A549 (cell line): ENCODE measurements at regions not wholly inside any gene's neighbourhood (a gene's known extent, or its start where the extent isn't known, plus 50 kb on each side); places are given as distances from the start of the nearest gene placed in this dataset.

Source experiments
- ATAC-seq, 2 experiments: fragments of 200-7000 bp in 1 of 2; fragments of >200 bp in 1 of 2; cut with Nextera tagmentation in 1 of 2; cut with Tn5 transposase in 1 of 2; 3 replicates each; pipeline versions ENCODE4 v1.8.0 to v1.9.1; 2018 to 2020; ENCODE audit warnings: mild to moderate bottlenecking in 1 of 2, moderate library complexity in 1 of 2
- CTCF ChIA-PET: fragments of 300-600 bp; sonication (Branson Sonifier 250); formaldehyde crosslinking; extraction: SDS; loops from one replicate; lab custom pipeline; 2021; ENCODE audit warnings: antibody characterized with exemption, inconsistent platforms; lab: Yijun Ruan, JAX
- POLR2A ChIA-PET: fragments of 350-600 bp; formaldehyde crosslinking; extraction: SDS; loops from one replicate; lab custom pipeline; 2021; ENCODE audit warnings: antibody characterized with exemption, inconsistent platforms; lab: Yijun Ruan, JAX
- DNase-seq, 2 experiments: peaks; one replicate each; pipeline versions ENCODE4 v3.0.0 to v3.0.0-alpha.2; 2011 to 2016; ENCODE audit warnings: low read depth in 1 of 2, low spot score in 1 of 2
- FAIRE-seq: peaks from 2 replicates; lab custom pipeline; 2011; peaks lifted over from hg19 to GRCh38; lab: Jason Lieb, UNC
- H3K27ac ChIP-seq, 2 experiments: fragments of >200 bp; sonication (Bioruptor Twin); formaldehyde crosslinking; 3 replicates each; pipeline ENCODE4 v1.5.1; 2016 to 2017
- H3K4me1 ChIP-seq: fragments of >200 bp; sonication (Bioruptor Twin); formaldehyde crosslinking; 3 replicates; pipeline ENCODE4 v1.6.1; 2016
- H3K4me2 ChIP-seq: fragments of >200 bp; sonication (Bioruptor Twin); formaldehyde crosslinking; 3 replicates; pipeline ENCODE4 v1.6.1; 2016
- H3K4me3 ChIP-seq: fragments of >200 bp; sonication (Bioruptor Twin); formaldehyde crosslinking; 3 replicates; pipeline ENCODE4 v1.5.1; 2016
- H3K9me3 ChIP-seq: fragments of >200 bp; sonication (Bioruptor Twin); formaldehyde crosslinking; 3 replicates; pipeline ENCODE4 v1.6.1; 2016
- BHLHE40 ChIP-seq: IDR thresholded peaks from 2 replicates; pipeline ENCODE4 v1.6.1; 2012; ENCODE audit warnings: low read depth, low read length, inconsistent platforms
- CEBPB ChIP-seq, 2 experiments: fragments of >200 bp in 1 of 2; sonication (Bioruptor Twin) in 1 of 2; formaldehyde crosslinking in 1 of 2; IDR thresholded peaks; 2 replicates each; pipeline ENCODE4 v1.6.1; 2012 to 2016
- CHD2 ChIP-seq: fragments of 150-350 bp; IDR thresholded peaks from 2 replicates; pipeline ENCODE4 v1.6.1; 2014; ENCODE audit warnings: low read length; ENCODE audit not compliant: partially characterized antibody
- EP300 ChIP-seq, 2 experiments: fragments of >200 bp; sonication (Bioruptor Twin); formaldehyde crosslinking; IDR thresholded peaks; 2 replicates in 1 of 2; 3 replicates in 1 of 2; pipeline ENCODE4 v1.6.1; 2016 to 2017
- FOSB ChIP-seq: fragments of 250-450 bp; sonication (Bioruptor Pico); IDR thresholded peaks from 2 replicates; pipeline ENCODE4 v1.5.0; 2020; ENCODE audit warnings: mild to moderate bottlenecking, moderate library complexity
- FOXS1 ChIP-seq: fragments of 250-450 bp; sonication (Bioruptor Pico); IDR thresholded peaks from 2 replicates; pipeline ENCODE4 v1.5.0; 2020; ENCODE audit warnings: mild to moderate bottlenecking, moderate library complexity
- GATA3 ChIP-seq: IDR thresholded peaks from 2 replicates; pipeline ENCODE4 v1.6.1; 2012; ENCODE audit warnings: borderline replicate concordance
- HOXA7 ChIP-seq: fragments of 250-450 bp; sonication (Bioruptor Pico); IDR thresholded peaks from 2 replicates; pipeline ENCODE4 v1.5.0; 2020; ENCODE audit warnings: mild to moderate bottlenecking, moderate library complexity
- HOXB13 ChIP-seq: fragments of 250-450 bp; sonication (Bioruptor Pico); IDR thresholded peaks from 2 replicates; pipeline ENCODE4 v1.5.0; 2020; ENCODE audit warnings: low read depth, mild to moderate bottlenecking, moderate library complexity
- HOXB5 ChIP-seq: fragments of 250-450 bp; sonication (Bioruptor Pico); IDR thresholded peaks from 2 replicates; pipeline ENCODE4 v1.5.0; 2020; ENCODE audit warnings: mild to moderate bottlenecking, moderate library complexity
- JUN ChIP-seq, 2 experiments: fragments of >200 bp; sonication (Bioruptor Twin); formaldehyde crosslinking; IDR thresholded peaks; 2 replicates in 1 of 2; 3 replicates in 1 of 2; pipeline ENCODE4 v1.6.1; 2016 to 2017
- KDM1A ChIP-seq: fragments of 200-600 bp; sonication (generic); IDR thresholded peaks from 2 replicates; pipeline ENCODE4 v1.6.1; 2016; ENCODE audit warnings: low read depth, mild to moderate bottlenecking
- KDM5A ChIP-seq: fragments of 200-600 bp; sonication (generic); IDR thresholded peaks from 2 replicates; pipeline ENCODE4 v1.6.1; 2016; ENCODE audit warnings: antibody characterized with exemption, mild to moderate bottlenecking
- MYC ChIP-seq: IDR thresholded peaks from 2 replicates; pipeline ENCODE4 v1.6.1; 2012; ENCODE audit warnings: mild to moderate bottlenecking, inconsistent platforms, low read length, improper control_type of control experiment, borderline replicate concordance
- NPAS2 ChIP-seq: fragments of 250-450 bp; sonication (Bioruptor Pico); IDR thresholded peaks from 2 replicates; pipeline ENCODE4 v1.8.0; 2022; ENCODE audit warnings: mild to moderate bottlenecking, moderate library complexity, borderline replicate concordance
- NR3C1 ChIP-seq: fragments of >200 bp; sonication (Bioruptor Twin); formaldehyde crosslinking; IDR thresholded peaks from 3 replicates; pipeline ENCODE4 v1.6.1; 2017
- PHF8 ChIP-seq: fragments of 200-600 bp; sonication (generic); IDR thresholded peaks from 2 replicates; pipeline ENCODE4 v1.6.1; 2016; ENCODE audit warnings: low read depth, mild to moderate bottlenecking, antibody characterized with exemption, moderate library complexity, borderline replicate concordance
- POLR2A ChIP-seq: IDR thresholded peaks from 2 replicates; pipeline ENCODE4 v1.6.1; 2012; ENCODE audit warnings: mild to moderate bottlenecking, low read length
- RAD21 ChIP-seq, 2 experiments: fragments of >200 bp in 1 of 2; sonication (Bioruptor Twin) in 1 of 2; formaldehyde crosslinking in 1 of 2; IDR thresholded peaks in 1 of 2; conservative IDR thresholded peaks in 1 of 2; 2 replicates in 1 of 2; 3 replicates in 1 of 2; pipeline ENCODE4 v1.6.1; 2012 to 2018; ENCODE audit warnings: inconsistent platforms in 1 of 2
- RARB ChIP-seq: fragments of 250-450 bp; sonication (Bioruptor Pico); IDR thresholded peaks from 2 replicates; pipeline ENCODE4 v1.8.0; 2021; ENCODE audit warnings: mild to moderate bottlenecking, moderate library complexity
- RFX5 ChIP-seq: fragments of 450-650 bp; IDR thresholded peaks from 2 replicates; pipeline ENCODE4 v1.7.1; 2014; ENCODE audit warnings: antibody characterized with exemption, mild to moderate bottlenecking, moderate library complexity
- SMC3 ChIP-seq: fragments of >200 bp; sonication (Bioruptor Twin); formaldehyde crosslinking; IDR thresholded peaks from 3 replicates; pipeline ENCODE4 v1.6.1; 2018; ENCODE audit warnings: inconsistent platforms
- SREBF2 ChIP-seq: fragments of 450-650 bp; IDR thresholded peaks from 2 replicates; pipeline ENCODE4 v1.6.1; 2014; ENCODE audit warnings: mild to moderate bottlenecking, moderate library complexity
- ZNF302 ChIP-seq: fragments of 250-450 bp; sonication (Bioruptor Pico); IDR thresholded peaks from 2 replicates; pipeline ENCODE4 v1.9.0; 2021; ENCODE audit warnings: inconsistent platforms, mild to moderate bottlenecking, moderate library complexity
- WGBS: methylation state at CpG from one replicate; pipeline ENCODE4 v1.1.6; 2017; ENCODE audit errors: missing lambda C conversion rate; 5-methylcytosine and 5-hydroxymethylcytosine counted together
- TF ChIP-seq, protein P1 (sequence below): fragments of 150-350 bp; IDR thresholded peaks from 2 replicates; pipeline ENCODE4 v1.6.1; 2014; ENCODE audit warnings: low read depth, mild to moderate bottlenecking, low read length
- TF ChIP-seq, protein P2 (sequence below): fragments of 250-450 bp; sonication (Bioruptor Pico); IDR thresholded peaks from 2 replicates; pipeline ENCODE4 v1.5.0; 2021; ENCODE audit warnings: mild to moderate bottlenecking, moderate library complexity, borderline replicate concordance
- TF ChIP-seq, protein P3 (sequence below): fragments of >200 bp; sonication (Bioruptor Twin); formaldehyde crosslinking; IDR thresholded peaks from 3 replicates; pipeline ENCODE4 v1.6.1; 2016

DNA sequence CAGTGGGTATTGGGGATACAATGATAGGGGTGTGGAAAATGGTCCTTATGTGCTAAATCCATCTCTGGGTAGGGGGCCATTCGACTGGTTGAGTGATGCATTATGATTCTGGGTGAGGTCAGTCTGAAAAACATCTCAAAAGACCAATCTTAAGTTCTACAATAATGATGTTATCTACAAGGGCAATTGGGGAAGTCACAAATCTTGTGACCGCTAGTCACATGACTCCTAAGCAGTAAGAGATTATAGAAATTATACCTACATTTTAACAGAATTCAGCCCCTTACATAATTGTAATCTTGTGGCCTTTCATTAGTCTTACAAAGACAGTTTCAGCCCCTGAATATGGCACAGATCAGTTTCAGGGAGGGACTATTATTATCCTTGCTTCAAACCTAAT, 224.7 kb downstream of the PIK3R1 start:
- ATAC-seq (no peak), DNase-seq (no peak)
- H3K4me3 ChIP-seq: no peak overlapping the region
- CTCF ChIA-PET: no interaction called here
- no peak for TF ChIP-seq MYC
- no peak for TF ChIP-seq NR3C1
- no peak for TF ChIP-seq CEBPB (IDR thresholded peaks at IDR 0.05)
- no peak for TF ChIP-seq BHLHE40
- TF ChIP-seq, protein P1, sequence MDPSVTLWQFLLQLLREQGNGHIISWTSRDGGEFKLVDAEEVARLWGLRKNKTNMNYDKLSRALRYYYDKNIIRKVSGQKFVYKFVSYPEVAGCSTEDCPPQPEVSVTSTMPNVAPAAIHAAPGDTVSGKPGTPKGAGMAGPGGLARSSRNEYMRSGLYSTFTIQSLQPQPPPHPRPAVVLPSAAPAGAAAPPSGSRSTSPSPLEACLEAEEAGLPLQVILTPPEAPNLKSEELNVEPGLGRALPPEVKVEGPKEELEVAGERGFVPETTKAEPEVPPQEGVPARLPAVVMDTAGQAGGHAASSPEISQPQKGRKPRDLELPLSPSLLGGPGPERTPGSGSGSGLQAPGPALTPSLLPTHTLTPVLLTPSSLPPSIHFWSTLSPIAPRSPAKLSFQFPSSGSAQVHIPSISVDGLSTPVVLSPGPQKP: no peak
- TF ChIP-seq EP300 (IDR thresholded peaks at IDR 0.05): no peak
- no peak for TF ChIP-seq CHD2
- no peak for TF ChIP-seq RARB (CRISPR knock-in tag)
- TF ChIP-seq HOXB5: no peak
- TF ChIP-seq SMC3: no peak
- TF ChIP-seq PHF8: no peak
- no peak for TF ChIP-seq GATA3
- no peak for TF ChIP-seq JUN (IDR thresholded peaks at IDR 0.05)
- TF ChIP-seq, all 56 proteins: peak for 0
- Histone ChIP-seq H3K9me3 (no peaks in the 10 kb centered on the region), H3K4me1 (no peaks in the 10 kb centered on the region), H3K27ac (no peak overlapping the region), H3K4me2 (no peak overlapping the region)
- POLR2A ChIA-PET: no interaction called here
- WGBS: 52% methylated on average over 2 of the region's 2 CpGs
- no peak for FAIRE-seq

DNA sequence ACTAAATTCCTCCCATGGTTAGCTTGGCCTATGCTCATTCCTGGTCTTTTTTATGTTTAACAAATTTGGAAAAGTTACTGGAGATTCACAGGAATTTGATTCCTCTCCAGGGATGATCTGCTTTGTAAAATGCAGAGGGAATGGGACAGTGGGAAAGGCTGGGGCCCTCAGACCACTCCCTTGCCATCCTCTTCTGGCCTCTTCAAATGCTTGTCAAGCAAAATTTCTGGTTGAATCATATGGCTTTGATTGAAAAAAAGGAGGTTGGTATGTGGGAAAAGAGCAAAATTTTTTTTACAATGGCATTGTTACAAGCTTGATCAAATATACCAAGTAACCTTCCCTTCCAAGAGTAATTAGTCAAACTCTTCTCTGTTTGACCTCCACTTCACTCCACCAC, 225.1 kb downstream of the PIK3R1 start:
- Histone ChIP-seq H3K4me1 (no peaks in the 10 kb centered on the region), H3K27ac (no peak overlapping the region), H3K4me2 (no peak overlapping the region), H3K4me3 (no peak overlapping the region), H3K9me3 (no peaks in the 10 kb centered on the region)
- DNase-seq (no peak), FAIRE-seq (no peak), ATAC-seq (no peak)
- TF ChIP-seq, protein P1: no peak
- TF ChIP-seq RAD21 (conservative IDR thresholded peaks at IDR 0.05 in 1 of 2, IDR thresholded peaks at IDR 0.05 in 1 of 2) (no peak), ZNF302 (no peak), NPAS2 (no peak), FOSB (CRISPR knock-in tag) (no peak), RFX5 (no peak), POLR2A (no peak), KDM5A (no peak), SREBF2 (no peak), JUN (IDR thresholded peaks at IDR 0.05) (no peak), SMC3 (no peak), FOXS1 (CRISPR knock-in tag) (no peak), HOXA7 (no peak), KDM1A (no peak), HOXB13 (CRISPR knock-in tag) (no peak)
- TF ChIP-seq, protein P2, sequence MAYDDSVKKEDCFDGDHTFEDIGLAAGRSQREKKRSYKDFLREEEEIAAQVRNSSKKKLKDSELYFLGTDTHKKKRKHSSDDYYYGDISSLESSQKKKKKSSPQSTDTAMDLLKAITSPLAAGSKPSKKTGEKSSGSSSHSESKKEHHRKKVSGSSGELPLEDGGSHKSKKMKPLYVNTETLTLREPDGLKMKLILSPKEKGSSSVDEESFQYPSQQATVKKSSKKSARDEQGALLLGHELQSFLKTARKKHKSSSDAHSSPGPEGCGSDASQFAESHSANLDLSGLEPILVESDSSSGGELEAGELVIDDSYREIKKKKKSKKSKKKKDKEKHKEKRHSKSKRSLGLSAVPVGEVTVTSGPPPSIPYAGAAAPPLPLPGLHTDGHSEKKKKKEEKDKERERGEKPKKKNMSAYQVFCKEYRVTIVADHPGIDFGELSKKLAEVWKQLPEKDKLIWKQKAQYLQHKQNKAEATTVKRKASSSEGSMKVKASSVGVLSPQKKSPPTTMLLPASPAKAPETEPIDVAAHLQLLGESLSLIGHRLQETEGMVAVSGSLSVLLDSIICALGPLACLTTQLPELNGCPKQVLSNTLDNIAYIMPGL (CRISPR knock-in tag): no peak
- TF ChIP-seq, protein P3, sequence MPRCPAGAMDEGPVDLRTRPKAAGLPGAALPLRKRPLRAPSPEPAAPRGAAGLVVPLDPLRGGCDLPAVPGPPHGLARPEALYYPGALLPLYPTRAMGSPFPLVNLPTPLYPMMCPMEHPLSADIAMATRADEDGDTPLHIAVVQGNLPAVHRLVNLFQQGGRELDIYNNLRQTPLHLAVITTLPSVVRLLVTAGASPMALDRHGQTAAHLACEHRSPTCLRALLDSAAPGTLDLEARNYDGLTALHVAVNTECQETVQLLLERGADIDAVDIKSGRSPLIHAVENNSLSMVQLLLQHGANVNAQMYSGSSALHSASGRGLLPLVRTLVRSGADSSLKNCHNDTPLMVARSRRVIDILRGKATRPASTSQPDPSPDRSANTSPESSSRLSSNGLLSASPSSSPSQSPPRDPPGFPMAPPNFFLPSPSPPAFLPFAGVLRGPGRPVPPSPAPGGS: no peak
- TF ChIP-seq, all 56 proteins: peak for 0
- CTCF ChIA-PET: no interaction called here
- POLR2A ChIA-PET: no interaction called here
